H1 (cell line): ENCODE measurements at regions not wholly inside any gene's neighbourhood (a gene's known extent, or its start where the extent isn't known, plus 50 kb on each side); places are given as distances from the start of the nearest gene placed in this dataset.

Experiments used
- CTCF ChIA-PET: fragments of 300-600 bp; sonication (Branson Sonifier 250); formaldehyde crosslinking; loops from one replicate; lab custom pipeline; 2021; ENCODE audit not compliant: partially characterized antibody; lab: Charles Lee
- POLR2A ChIA-PET: fragments of 300-600 bp; sonication (Branson Sonifier 250); formaldehyde crosslinking; loops from one replicate; lab custom pipeline; 2021; ENCODE audit warnings: inconsistent platforms; ENCODE audit not compliant: partially characterized antibody; lab: Charles Lee
- DNase-seq, 2 experiments: peaks; one replicate each; pipeline versions ENCODE4 v3.0.0 to v3.0.0-alpha.2; 2010 to 2022; ENCODE audit warnings: low spot score in 2 of 2, low read depth in 1 of 2, mixed read lengths in 1 of 2
- FAIRE-seq: peaks from 2 replicates; lab custom pipeline; 2011; peaks lifted over from hg19 to GRCh38; lab: Jason Lieb, UNC
- H2AFZ ChIP-seq: 2 replicates; pipeline ENCODE4 v1.8.1; 2012; ENCODE audit warnings: low read length, inconsistent platforms
- H2AK5ac ChIP-seq: 2 replicates; pipeline ENCODE4 v1.6.1; 2013; ENCODE audit warnings: low read depth, low read length
- H2BK120ac ChIP-seq: replicated peaks from 2 replicates; pipeline ENCODE3; 2013; ENCODE audit warnings: low read depth, low read length, inconsistent platforms
- H2BK12ac ChIP-seq: 2 replicates; pipeline ENCODE4 v1.6.1; 2013; ENCODE audit warnings: low read depth, low read length
- H2BK15ac ChIP-seq: 2 replicates; pipeline ENCODE4 v1.6.1; 2013; ENCODE audit warnings: low read length
- H2BK20ac ChIP-seq: 2 replicates; pipeline ENCODE4 v1.6.1; 2013; ENCODE audit warnings: low read length
- H2BK5ac ChIP-seq: 2 replicates; pipeline ENCODE4 v1.6.1; 2013; ENCODE audit warnings: low read depth, low read length
- H3K14ac ChIP-seq: 2 replicates; pipeline ENCODE4 v1.6.1; 2013; ENCODE audit warnings: inconsistent platforms; ENCODE audit not compliant: insufficient read length
- H3K18ac ChIP-seq: 2 replicates; pipeline ENCODE4 v1.6.1; 2013; ENCODE audit warnings: low read length; ENCODE audit errors: extremely low read depth
- H3K23ac ChIP-seq: 2 replicates; pipeline ENCODE4 v1.6.1; 2013; ENCODE audit warnings: inconsistent platforms; ENCODE audit not compliant: insufficient read length
- H3K23me2 ChIP-seq: 2 replicates; pipeline ENCODE4 v1.6.1; 2013; ENCODE audit warnings: low read depth, low read length
- H3K27ac ChIP-seq: 2 replicates; pipeline ENCODE4 v1.6.1; 2011; ENCODE audit warnings: low read depth, low read length, inconsistent platforms
- H3K27me3 ChIP-seq, 4 experiments: replicated peaks in 1 of 4; 1 replicate in 1 of 4; 2 replicates in 3 of 4; pipeline versions ENCODE4 v1.6.1 to v1.8.1; 2011 to 2013; ENCODE audit warnings: low read length in 3 of 4, mild to moderate bottlenecking in 3 of 4, inconsistent platforms in 2 of 4, mixed read lengths in 2 of 4, moderate library complexity in 1 of 4; ENCODE audit not compliant: control insufficient read depth in 3 of 4, insufficient read depth in 3 of 4; ENCODE audit errors: extremely low read depth in 1 of 4
- H3K36me3 ChIP-seq, 4 experiments: 2 replicates each; pipeline versions ENCODE4 v1.6.1 to v1.8.1; 2011 to 2013; ENCODE audit warnings: mild to moderate bottlenecking in 4 of 4, low read length in 3 of 4, moderate library complexity in 2 of 4, control low read depth in 1 of 4, inconsistent platforms in 1 of 4; ENCODE audit not compliant: insufficient read depth in 4 of 4, control insufficient read depth in 2 of 4
- H3K4ac ChIP-seq: replicated peaks from 2 replicates; pipeline ENCODE3; 2013; ENCODE audit warnings: low read length, low read depth, mixed read lengths, inconsistent platforms; ENCODE audit not compliant: insufficient read length
- H3K4me1 ChIP-seq, 4 experiments: replicated peaks in 1 of 4; 1 replicate in 1 of 4; 2 replicates in 3 of 4; pipeline versions ENCODE4 v1.6.1 to v1.8.1; 2011 to 2013; ENCODE audit warnings: low read length in 3 of 4, inconsistent platforms in 2 of 4, mixed read lengths in 1 of 4; ENCODE audit not compliant: insufficient read depth in 4 of 4, control insufficient read depth in 3 of 4
- H3K4me2 ChIP-seq, 2 experiments: 2 replicates each; pipeline versions ENCODE4 v1.6.1 to v1.8.1; 2011 to 2013; ENCODE audit warnings: low read depth in 2 of 2, low read length in 2 of 2, control low read depth in 1 of 2, inconsistent platforms in 1 of 2, mild to moderate bottlenecking in 1 of 2; ENCODE audit not compliant: insufficient read depth in 1 of 2
- H3K4me3 ChIP-seq, 4 experiments: fragments of 200-600, 300-600 bp in 1 of 4; sonication (generic), shearing (Covaris generic), sonication (Bioruptor Twin) in 1 of 4; 2 replicates each; pipeline versions ENCODE4 v1.5.1 to v1.8.1; 2011 to 2016; ENCODE audit warnings: low read length in 4 of 4, low read depth in 3 of 4, control low read depth in 2 of 4, inconsistent platforms in 2 of 4, mild to moderate bottlenecking in 2 of 4, mixed read lengths in 1 of 4, moderate library complexity in 1 of 4; ENCODE audit not compliant: insufficient read depth in 2 of 4; ENCODE audit errors: extremely low read depth in 1 of 4
- H3K56ac ChIP-seq: replicated peaks from 2 replicates; pipeline ENCODE3; 2013; ENCODE audit warnings: low read depth, mild to moderate bottlenecking, mixed read lengths, low read length, inconsistent platforms; ENCODE audit not compliant: insufficient read length
- H3K79me1 ChIP-seq: 2 replicates; pipeline ENCODE4 v1.6.1; 2013; ENCODE audit warnings: low read depth, low read length, control low read depth
- H3K79me2 ChIP-seq, 2 experiments: 2 replicates each; pipeline versions ENCODE4 v1.6.1 to v1.8.1; 2012 to 2013; ENCODE audit warnings: low read length in 2 of 2, mild to moderate bottlenecking in 2 of 2, inconsistent platforms in 1 of 2; ENCODE audit not compliant: insufficient read depth in 2 of 2, control insufficient read depth in 1 of 2
- H3K9ac ChIP-seq, 4 experiments: replicated peaks in 1 of 4; 1 replicate in 1 of 4; 2 replicates in 3 of 4; pipeline versions ENCODE4 v1.6.1 to v1.8.1; 2011 to 2013; ENCODE audit warnings: low read depth in 3 of 4, low read length in 3 of 4, control low read depth in 2 of 4, mild to moderate bottlenecking in 2 of 4, moderate library complexity in 2 of 4, inconsistent platforms in 1 of 4; ENCODE audit errors: extremely low read depth in 1 of 4
- H3K9me3 ChIP-seq, 2 experiments: 2 replicates each; pipeline versions ENCODE4 v1.6.1 to v1.8.1; 2012 to 2013; ENCODE audit warnings: mild to moderate bottlenecking in 2 of 2, moderate library complexity in 2 of 2, control low read depth in 1 of 2, inconsistent platforms in 1 of 2, low read depth in 1 of 2, low read length in 1 of 2, mixed read lengths in 1 of 2; ENCODE audit not compliant: insufficient read depth in 2 of 2
- H4K20me1 ChIP-seq, 2 experiments: replicated peaks in 1 of 2; 2 replicates each; pipeline versions ENCODE3 to v1.8.1; 2011 to 2013; ENCODE audit warnings: inconsistent platforms in 2 of 2, low read length in 2 of 2, mild to moderate bottlenecking in 1 of 2; ENCODE audit not compliant: insufficient read depth in 2 of 2, control insufficient read depth in 1 of 2
- H4K5ac ChIP-seq: 2 replicates; pipeline ENCODE4 v1.6.1; 2013; ENCODE audit warnings: low read length, low read depth, mixed read lengths, inconsistent platforms; ENCODE audit not compliant: insufficient read length
- H4K8ac ChIP-seq: 2 replicates; pipeline ENCODE4 v1.8.0; 2013; ENCODE audit warnings: mild to moderate bottlenecking, moderate library complexity, low read length, inconsistent platforms; ENCODE audit not compliant: insufficient read depth; ENCODE audit errors: extremely low read depth
- H4K91ac ChIP-seq: replicated peaks from 2 replicates; pipeline ENCODE3; 2013; ENCODE audit warnings: low read length, mixed read lengths, inconsistent platforms; ENCODE audit not compliant: insufficient read length
- CBX5 ChIP-seq: fragments of 300-800, 300-1000 bp; sonication (generic); IDR thresholded peaks from 2 replicates; pipeline ENCODE4 v1.7.1; 2016; ENCODE audit warnings: antibody characterized with exemption, low read length, low read depth
- KDM5A ChIP-seq: fragments of 200-600 bp; IDR thresholded peaks from 2 replicates; pipeline ENCODE4 v1.7.1; 2012; ENCODE audit warnings: mild to moderate bottlenecking, low read length, inconsistent platforms, mixed read lengths
- POU5F1 ChIP-seq: IDR thresholded peaks from 2 replicates; pipeline ENCODE4 v1.6.1; 2011; ENCODE audit warnings: low read depth, mild to moderate bottlenecking, low read length, moderate library complexity
- SIX5 ChIP-seq: IDR thresholded peaks from 2 replicates; pipeline ENCODE4 v1.6.1; 2011; ENCODE audit warnings: mild to moderate bottlenecking, low read depth, low read length
- WGBS, 2 experiments: shearing (Covaris generic) in 1 of 2; methylation state at CpG; one replicate each; pipeline versions ENCODE4 v1.1.6 to v1.1.7; 2013 to 2015; ENCODE audit warnings: low lambda C conversion rate in 2 of 2, mixed read lengths in 2 of 2, inconsistent platforms in 1 of 2, low coverage in 1 of 2, missing lambda C conversion rate in 1 of 2; ENCODE audit not compliant: insufficient replicate concordance in 2 of 2, insufficient coverage in 1 of 2, insufficient read length in 1 of 2; ENCODE audit errors: extremely low coverage in 1 of 2, missing lambda C conversion rate in 1 of 2; 5-methylcytosine and 5-hydroxymethylcytosine counted together

DNA sequence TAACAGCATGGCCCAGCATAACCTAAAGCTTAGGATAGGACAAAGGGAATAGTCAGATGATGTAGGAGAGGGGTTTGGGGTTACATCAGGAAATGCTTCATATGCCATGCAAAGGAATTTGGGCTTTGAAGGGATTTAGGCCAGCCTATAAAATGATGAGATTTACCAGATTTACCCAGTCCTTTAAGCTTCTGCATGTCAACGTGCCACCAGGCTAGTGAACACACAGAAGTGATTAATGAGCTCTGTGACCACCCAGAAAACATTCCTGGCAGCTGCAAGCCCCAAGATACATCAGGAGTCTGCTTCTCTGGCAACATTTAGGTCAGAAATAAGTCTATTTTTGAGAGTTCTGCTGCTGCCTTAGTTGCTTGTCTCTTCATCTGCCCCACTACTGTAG lies 118.3 kb downstream of the LRIG3 start:
- Histone ChIP-seq H4K91ac (no peak overlapping the region), H3K23me2 (no peaks in the 10 kb centered on the region), H3K14ac (no peak overlapping the region), H2BK15ac (no peak overlapping the region), H2AK5ac (no peak overlapping the region), H3K79me1 (no peaks in the 10 kb centered on the region), H3K36me3 (no peaks in the 10 kb centered on the region), H4K5ac (no peak overlapping the region), H3K56ac (no peak overlapping the region), H3K4ac (no peak overlapping the region), H3K4me2 (no peak overlapping the region), H2BK120ac (no peak overlapping the region), H3K4me3 (no peak overlapping the region), H2BK12ac (no peak overlapping the region), H2BK5ac (no peak overlapping the region), H3K9me3 (no peaks in the 10 kb centered on the region), H3K79me2 (no peaks in the 10 kb centered on the region), H3K4me1 (no peaks in the 10 kb centered on the region), H3K9ac (no peak overlapping the region), H3K27ac (no peak overlapping the region), H3K18ac (no peak overlapping the region), H4K8ac (no peak overlapping the region), H2AFZ (no peak overlapping the region), H4K20me1 (no peaks in the 10 kb centered on the region), H2BK20ac (no peak overlapping the region), H3K23ac (no peak overlapping the region), H3K27me3 (no peaks in the 10 kb centered on the region)
- 92% methylated on average over 1 of the region's 1 CpG; no CpG with 5 or more reads in 1 of the 2 experiments for WGBS, 2 experiments
- CTCF ChIA-PET: interaction anchor here (0.9 to 1.6 kb wide), 3 partner anchors 262 to 312 kb away, joined by 3 to 4 read pairs (median 4); no protein-coding TSS in a partner anchor
- FAIRE-seq (no peak), DNase-seq (no peak)
- TF ChIP-seq POU5F1 (no peak), KDM5A (no peak), CBX5 (no peak), SIX5 (no peak)
- POLR2A ChIA-PET: no interaction called here
